LNCAP (cell line): ENCODE measurements at regions not wholly inside any gene's neighbourhood (a gene's known extent, or its start where the extent isn't known, plus 50 kb on each side); places are given as distances from the start of the nearest gene placed in this dataset.

ENCODE experiments used
- TF ChIP-seq, protein P1 (sequence below): fragments of 450-650 bp; IDR thresholded peaks from 2 replicates; pipeline ENCODE4 v1.5.1; 2017; ENCODE audit warnings: mild to moderate bottlenecking

DNA sequence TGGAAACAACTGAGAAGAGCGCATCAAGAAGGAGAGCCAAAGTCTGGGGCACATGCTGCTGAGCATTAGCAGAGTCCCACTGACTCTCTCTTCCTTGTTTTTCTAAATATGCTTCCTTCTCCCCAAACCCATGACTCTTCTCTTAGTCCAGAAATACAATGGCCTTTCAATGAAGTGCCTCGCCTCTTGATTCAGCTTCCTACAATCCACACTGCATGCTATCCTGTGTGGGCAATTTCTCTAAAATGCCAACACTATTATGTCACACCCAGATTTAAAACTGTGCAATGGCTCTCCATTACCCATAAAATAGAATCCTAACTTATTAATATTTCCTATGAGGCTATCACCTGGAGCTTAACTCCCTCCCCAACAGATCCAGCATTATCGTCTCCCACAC lies 198.6 kb downstream of the RPAP3 start:
- TF ChIP-seq, protein P1, sequence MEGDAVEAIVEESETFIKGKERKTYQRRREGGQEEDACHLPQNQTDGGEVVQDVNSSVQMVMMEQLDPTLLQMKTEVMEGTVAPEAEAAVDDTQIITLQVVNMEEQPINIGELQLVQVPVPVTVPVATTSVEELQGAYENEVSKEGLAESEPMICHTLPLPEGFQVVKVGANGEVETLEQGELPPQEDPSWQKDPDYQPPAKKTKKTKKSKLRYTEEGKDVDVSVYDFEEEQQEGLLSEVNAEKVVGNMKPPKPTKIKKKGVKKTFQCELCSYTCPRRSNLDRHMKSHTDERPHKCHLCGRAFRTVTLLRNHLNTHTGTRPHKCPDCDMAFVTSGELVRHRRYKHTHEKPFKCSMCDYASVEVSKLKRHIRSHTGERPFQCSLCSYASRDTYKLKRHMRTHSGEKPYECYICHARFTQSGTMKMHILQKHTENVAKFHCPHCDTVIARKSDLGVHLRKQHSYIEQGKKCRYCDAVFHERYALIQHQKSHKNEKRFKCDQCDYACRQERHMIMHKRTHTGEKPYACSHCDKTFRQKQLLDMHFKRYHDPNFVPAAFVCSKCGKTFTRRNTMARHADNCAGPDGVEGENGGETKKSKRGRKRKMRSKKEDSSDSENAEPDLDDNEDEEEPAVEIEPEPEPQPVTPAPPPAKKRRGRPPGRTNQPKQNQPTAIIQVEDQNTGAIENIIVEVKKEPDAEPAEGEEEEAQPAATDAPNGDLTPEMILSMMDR = no peak

DNA sequence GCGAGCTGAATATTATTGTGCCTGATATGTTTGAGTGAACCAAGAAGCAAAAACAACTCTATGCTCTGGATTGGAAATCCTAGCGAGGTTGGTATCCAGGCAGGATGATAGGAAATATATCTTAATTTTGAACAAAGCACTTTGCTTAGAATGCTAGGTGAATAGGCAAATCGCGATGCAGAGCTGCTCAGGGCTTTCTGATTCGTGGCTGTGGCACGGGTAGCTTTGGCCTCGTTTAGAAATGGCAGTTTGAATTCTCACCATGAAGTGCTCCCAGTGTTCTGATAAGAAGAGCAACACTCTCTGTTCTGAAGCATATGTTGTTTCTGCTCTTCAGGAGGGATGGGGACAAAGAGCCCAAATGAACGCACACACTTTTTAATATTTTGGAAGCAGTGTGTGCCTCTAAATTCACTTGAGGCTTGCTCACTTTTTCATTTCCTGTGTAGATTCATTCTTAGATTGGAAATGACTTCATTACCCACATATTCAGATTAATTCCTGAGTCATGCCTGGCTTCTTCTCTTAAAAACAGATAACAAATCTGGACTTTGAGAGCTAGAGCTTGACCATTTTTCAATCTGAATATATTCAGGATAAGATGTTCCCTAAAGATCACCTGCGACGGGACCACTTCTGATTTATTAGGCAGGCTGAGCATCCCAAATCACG lies 200.9 kb downstream of the RPAP3 start:
- TF ChIP-seq, protein P1 = no peak

DNA sequence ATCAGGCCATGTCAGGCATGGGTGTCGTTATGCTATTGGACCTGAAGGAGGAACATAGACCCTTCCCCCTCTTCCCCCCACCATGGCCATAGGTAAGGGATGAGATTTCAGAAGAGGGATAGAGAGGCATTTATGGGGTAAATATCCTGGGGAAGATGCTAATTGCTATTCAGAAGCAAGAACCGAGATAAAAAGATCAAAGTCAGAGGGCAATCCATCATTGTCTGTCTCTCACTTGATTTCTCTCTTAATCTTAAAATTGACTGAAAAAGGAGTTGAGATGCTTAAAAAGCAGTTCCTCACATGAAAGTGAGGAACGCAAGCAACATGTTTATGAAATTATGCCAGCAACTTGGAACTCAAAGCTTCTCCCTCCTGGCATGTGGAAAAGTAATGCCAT lies 212.0 kb downstream of the RPAP3 start:
- TF ChIP-seq, protein P1 = no peak

DNA sequence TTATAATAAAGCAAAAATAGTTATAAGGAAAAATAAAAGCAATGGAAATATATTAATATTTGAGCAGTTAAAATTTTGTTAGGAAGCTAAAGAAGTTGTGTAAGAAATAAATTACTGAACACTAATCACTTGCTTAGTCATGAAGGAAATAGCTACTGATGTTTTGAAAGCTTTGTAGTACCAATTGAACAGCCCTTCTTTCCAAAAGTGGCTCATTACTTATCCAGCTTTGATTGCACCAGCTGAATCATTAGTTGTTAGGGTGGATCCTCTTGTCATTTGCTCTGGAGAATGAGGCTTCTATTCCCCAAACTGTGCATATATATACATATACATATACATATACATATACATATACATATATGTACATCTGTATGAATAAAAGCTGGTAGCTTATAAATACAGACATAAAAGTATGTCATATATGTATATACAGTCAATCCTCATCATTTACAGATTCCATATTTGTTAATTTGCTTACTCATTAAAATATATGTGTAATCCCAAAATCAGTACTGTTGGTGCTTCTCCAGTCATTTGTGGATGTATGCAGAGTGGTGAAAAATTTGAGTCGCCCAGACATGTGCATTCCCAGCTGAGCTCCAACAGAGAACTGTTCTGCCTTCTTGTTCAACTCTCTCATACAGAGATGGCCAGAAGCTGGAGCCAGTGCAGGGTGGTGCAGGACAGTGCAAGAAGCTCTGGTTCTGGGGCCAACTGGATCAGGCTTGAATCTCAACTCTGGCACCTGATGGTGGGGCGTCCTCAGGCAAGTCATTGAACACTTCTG lies 214.1 kb downstream of the RPAP3 start:
- TF ChIP-seq, protein P1 = no peak

DNA sequence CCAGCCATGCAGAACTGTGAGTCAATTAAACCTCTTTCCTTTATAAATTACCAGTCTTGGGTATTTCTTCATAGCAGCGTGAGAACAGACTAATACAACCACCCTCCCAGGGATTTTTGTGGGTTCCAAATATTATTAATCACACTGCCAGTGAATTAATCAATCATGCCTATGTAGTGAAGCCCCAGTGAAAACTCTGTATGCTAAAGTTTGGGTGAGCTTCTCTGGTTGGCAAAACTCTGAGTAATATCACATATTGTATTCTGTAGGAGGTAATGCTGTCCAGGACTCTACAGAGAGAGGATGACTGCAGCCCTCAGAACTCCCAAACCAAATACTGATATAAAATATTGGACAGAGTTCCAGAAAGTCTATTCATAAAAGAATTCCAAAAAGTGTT lies 216.9 kb downstream of the RPAP3 start:
- TF ChIP-seq, protein P1 = no peak

DNA sequence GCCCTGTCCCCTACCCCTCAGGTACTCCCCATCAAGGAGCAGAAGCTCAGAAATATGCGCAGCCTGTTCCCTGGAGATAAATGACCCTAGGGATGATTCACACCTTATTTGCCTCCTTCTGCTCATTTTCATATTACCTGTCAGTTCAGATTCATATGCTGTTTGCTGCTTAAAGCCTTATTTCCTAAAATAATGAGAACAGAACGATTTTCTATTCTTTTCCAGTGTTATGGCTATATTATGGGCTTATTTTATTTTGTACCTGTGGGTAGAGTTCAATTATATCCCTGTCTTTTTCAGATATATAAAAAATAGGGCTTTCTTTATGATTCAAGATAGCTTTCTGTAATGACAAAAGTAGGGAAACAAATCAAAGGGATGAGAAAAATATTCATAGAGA lies 224.8 kb downstream of the RPAP3 start:
- TF ChIP-seq, protein P1 = no peak

DNA sequence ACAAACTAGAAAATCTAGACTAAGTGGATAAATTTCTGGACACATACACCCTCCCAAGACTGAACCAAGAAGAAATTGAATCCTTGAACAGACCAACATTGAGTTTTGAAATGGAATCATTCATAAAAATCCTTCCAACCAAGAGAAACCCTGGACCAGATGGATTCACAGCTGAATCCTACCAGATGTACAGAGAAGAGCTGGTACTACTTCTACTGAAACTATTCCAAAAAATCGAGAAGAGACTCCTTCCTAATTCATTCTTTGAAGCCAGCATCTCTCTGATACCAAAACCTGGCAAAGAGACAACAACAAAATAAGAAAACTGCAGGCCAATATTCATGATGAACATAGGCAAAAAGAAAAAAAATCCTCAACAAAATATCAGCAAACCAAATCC lies 227.4 kb downstream of the RPAP3 start:
- TF ChIP-seq, protein P1 = no peak
